HG03045 (cell line): ENCODE measurements at regions not wholly inside any gene's neighbourhood (a gene's known extent, or its start where the extent isn't known, plus 50 kb on each side); places are given as distances from the start of the nearest gene placed in this dataset.

Source experiments
- ATAC-seq: cut with Tn5 transposase; IDR thresholded peaks from one replicate; pipeline ENCODE4 v1.9.1; 2021; ENCODE audit warnings: mild to moderate bottlenecking, moderate library complexity; ENCODE audit not compliant: unreplicated experiment

DNA sequence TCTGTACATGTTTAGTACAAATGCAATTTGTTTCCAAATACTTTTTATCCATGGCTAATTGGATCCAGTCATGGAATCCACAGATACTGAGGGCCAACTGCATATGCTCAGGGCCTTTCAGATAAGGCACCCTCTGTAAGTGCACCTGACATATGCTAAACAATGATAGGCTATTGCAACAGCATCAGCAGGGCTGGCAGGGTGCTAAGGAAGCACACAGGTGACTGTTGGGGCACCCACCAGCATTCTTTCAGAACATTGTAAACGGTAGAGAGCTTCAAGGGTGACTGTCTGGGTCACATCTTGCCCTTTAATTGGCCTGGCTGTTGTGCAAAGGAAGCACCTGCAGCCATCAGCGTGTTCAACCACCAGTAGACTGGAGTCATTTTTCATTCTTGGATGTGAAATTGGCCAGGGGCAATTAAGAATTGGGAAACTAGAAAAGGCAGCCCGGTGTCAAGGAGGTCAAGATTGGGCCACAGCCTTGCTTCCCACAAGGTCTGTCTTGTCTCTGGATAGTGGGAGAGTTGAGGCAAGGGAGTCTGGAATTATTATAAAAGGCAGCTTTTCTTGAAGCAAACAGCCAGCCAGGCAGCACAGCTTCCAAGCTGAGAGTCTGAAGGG lies 129.3 kb upstream of the RAI14 start:
- ATAC-seq = no peak

DNA sequence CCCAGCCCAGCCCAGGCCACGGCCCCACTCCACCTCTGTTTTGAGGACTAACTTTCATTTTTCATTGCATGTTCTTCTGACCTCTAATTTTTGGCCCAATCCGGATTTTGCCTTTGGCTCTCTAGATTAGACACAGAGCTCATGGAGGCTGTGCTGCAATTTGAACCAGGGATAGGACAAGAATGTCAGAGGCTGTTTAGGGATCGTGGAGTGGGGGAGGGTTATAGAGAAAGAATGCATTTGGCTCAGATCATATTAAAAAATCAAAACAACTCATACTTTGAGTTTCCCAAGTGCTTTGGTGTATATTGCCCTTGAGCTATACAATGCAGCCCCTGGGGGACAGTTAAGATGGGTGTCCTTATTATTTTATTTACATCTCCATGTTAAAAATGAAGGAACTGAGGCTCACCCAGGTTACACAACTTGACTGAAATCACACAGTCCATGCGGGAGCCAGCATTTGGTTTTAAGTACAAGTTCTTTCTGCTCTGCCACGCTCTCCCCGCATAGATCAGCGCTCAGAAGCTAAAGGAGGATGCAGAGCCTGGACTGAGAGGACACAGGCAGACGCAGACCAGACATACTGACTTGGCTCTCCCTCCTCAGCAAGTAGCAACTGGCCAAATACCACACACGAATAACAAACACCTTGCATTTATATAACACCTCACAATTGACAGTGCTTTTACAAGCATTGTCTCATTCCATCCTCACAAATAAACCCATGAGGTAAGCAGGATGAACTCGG lies 126.4 kb upstream of the RAI14 start:
- no peak for ATAC-seq

DNA sequence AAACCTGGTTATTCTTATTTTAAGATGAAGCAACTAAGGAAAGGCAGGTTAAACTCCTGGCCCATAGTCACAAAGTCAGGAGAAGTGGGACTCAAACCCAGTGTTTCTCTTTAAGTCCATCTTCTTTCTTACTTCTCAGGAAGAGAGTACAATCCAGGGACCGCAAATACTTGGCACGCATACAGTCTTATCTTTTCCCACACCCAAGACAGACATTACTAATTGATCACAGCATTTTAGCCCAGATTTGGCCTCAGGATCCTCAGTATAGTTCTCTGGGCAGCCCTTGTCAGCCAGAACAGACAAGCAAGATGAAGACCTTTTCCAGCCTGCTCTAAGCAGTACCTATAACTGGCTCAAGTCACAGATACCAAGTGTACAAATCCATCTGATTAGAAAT lies 125.5 kb upstream of the RAI14 start:
- no peak for ATAC-seq

DNA sequence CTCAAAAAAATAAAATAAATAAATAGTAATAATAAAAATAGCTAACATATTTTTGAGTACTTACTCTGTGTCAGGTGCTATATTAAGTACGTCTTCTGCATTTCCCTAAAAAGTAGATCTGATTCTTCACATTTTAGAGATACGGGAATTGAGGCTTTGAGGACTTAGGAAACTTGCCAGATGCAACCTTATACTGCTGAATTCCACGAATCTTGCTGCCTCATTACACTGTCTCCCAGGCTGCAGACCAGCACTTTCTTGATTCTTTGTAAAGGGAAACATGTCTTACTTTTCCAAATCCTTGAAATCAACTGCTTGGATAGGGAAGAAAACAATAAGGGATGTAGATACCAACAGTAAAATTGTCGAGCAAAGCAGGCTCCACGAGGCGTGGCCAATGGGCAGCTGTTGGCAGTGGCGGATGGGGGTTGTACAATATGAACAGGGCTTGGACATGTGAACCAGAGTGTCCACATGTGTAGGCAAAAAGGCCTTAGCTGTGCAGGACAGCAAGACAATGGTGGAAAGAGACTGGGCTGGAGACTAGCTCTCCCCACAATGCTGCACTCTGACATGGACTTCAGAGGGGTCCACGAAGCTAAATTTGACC lies 124.3 kb upstream of the RAI14 start:
- ATAC-seq = no peak

DNA sequence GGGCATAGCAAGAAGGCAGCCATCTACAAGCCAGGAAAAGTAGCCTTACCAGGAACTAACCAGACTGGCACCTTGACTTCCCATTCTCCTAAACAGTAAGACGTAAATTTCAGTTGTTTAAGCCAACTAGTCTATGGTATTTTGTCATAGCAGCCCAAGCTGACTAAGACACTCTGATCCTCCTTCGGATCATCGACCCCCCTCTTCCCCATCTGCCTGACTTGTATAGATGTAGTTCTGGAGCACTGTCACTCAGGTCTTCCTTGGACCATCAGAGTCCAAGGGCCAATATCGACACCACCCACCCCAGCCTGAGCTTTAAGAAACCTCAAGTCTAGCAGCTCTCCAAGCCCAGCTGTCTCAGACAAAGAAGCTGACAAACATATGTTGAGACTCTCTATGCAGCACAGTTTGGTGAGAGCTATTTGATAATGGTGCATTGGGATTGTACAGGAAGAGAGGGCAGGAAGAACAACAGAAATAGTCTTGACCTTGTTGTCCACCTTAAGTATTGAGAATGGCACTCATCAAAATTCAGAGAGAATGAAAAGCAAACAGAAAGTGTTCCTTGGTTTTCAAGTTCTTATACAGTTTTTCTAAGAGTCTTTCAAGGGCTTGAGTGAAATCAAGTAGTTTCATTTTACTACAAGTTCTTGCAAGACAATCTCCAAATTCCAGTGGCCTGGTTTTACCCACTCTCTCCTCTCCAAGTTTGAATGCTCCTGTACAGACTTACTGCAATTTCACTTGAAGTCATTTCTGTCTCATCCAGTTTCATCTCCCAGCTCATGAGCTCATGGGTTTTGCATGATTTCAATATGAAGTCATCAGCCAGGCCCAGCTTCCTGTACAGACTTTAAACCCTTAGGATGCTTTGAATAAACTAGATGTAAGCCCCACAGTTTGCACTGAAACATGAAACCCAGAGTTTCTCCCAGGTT lies 122.3 kb upstream of the RAI14 start:
- peak; percentile 54 for ATAC-seq

DNA sequence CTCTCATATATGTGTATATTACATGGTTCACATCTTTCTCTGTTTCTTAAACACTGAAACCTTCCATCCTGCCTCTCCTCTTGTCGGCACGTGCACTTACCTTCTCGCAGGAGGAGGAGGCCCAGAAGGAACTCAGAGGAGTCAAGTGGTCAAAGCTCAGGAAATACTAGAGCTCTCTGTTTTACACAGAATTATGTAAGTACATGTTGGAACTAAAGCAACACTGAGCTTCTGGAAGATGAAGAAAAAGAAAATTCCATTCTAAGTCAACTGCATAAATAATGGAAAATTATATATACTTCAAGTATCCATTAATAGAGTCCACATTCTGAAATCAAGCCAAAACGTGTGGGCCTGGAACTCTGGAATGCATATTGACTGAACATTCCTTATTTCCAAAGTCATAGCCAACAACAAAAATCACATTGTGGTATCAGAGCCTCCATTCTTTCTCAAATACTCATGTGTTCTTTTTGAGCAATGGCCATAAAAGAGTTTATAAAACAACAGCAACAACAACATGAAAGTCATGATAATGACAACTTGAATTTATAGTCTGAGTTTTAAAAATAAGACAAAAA lies 121.5 kb upstream of the RAI14 start:
- ATAC-seq = no peak

DNA sequence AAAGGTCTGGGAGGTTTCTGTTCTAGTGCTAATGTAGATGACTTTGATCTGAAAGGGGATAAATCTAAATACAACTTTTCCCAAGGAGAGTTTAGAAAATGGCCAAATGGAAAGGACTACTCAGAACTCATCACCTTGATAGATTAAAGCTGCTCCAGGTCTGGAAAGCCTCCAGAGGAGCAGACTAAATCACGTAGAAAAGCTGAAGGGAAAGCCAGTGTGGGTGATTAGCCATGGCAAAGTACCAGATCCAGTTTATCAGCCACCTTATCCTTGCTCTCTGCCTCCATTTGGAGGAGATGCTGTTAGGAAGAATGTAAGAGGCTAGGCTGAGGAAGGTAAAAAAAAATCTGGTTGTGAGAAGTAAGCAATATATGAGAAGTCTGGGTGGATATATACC lies 120.7 kb upstream of the RAI14 start:
- ATAC-seq = no peak

DNA sequence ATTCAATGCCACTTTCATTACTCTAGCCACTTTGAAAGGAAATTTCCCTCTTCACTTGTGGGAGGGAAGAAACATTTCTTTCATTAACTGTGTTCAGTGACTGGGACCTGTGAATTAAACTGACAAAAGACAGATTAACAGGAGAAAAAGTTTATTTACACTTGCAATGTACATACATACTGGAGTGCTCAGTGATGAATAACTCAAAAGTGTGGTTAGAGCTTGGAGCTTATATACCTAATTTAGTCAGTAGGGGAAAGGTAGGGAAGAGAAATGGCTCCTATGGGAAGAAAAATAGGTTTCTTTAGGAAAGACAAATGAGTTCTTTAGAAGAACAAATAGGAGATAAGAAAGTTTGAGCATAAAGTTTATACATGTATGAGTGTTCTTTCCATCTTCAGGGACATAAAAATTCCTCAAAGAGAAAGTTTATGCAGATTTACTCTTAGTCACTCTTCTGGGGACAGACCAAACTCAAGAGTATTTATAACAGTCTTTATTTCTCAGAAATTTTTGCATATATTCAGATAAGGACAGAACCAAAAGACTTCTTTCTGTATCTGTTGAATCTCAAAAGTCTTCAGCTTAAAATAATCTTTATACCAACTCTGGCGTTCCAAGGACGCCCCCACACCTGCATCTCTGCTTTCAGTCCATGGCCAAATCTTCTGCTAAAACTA lies 120.0 kb upstream of the RAI14 start:
- ATAC-seq = no peak

DNA sequence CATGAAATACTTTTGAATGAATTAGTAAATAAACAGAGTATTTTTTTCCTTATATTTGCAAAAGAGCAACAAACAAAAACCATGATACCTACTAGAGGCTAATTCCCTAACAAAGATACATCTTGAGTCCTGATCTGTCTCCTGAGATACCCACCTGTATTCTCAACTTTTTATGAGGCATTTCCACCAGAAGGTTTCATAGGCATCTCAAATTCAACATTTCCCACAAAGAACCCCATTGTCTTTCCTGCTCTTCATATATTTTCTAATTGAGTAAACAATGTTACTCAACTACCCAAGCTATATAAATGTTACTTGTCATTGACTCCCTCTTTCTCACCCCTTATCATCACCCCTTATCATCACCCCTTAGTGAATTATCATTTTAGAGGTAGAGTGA lies 119.4 kb upstream of the RAI14 start:
- no peak for ATAC-seq

DNA sequence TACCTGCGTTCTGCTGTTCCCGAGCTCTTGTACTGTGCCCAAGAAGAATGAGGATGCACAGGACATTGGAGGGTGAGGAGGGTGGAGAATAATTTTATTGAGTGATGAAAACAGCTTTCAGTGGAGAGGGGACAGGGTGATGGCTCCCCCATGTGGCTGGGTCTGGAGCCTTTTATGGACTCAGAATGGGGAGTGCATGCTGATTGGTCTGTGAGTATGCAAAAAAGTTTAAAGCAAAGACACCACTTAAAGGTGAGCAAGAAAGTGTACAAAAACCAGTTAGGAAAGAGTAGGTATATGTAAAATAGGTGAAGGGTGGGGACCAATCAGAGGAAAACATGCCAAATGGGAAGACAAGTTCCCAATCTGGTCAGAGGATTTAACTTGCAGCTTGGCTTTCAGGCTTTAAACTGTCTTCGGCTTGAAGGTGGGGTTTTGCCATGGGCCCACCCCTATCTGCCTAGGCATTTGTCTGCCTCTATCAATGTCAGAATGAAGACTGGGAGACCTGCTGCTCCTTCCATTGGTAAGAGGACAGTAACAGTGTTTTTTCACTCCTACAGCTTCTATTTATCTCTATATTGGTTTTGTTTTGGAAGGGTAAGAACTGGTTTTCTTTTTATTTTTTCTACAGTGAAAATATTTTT lies 118.0 kb upstream of the RAI14 start:
- ATAC-seq = no peak

DNA sequence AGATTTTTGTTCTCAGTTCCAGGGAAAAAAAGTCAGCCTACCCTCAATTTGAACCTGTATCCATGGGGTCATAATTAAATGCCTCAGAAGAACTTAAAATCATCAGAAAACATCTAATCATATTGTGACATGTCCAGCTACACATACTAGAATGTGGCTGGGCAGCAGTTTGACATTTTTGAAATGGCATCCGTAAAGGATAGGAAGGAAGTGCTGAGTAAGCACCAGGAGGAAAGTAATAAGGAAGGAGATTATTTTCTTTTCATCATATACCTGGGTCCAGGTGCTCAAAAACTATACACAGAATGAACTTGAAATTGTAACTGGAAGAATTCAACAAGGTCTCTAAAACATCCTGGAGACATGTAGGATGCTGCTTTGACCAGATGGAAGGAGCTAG lies 116.9 kb upstream of the RAI14 start:
- no peak for ATAC-seq

DNA sequence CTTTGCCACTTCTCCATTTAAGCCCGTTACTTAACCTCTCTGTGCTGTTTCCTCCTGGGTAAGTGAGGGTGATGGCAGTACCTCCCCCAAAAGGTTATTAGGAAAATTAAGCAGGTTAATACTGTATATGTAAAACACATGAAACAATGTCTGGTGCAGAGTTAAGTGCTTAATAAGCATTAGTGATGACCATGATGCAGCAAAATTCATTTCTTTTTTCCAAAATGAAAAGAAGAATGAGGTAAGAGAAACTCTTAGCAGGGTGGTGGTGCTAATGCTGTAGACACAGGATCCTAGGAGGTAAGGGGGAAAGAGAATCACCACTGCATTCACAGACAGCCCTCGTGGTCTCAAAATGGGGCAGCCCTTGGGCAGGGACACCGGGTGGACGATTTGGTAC lies 115.1 kb upstream of the RAI14 start:
- ATAC-seq = no peak

DNA sequence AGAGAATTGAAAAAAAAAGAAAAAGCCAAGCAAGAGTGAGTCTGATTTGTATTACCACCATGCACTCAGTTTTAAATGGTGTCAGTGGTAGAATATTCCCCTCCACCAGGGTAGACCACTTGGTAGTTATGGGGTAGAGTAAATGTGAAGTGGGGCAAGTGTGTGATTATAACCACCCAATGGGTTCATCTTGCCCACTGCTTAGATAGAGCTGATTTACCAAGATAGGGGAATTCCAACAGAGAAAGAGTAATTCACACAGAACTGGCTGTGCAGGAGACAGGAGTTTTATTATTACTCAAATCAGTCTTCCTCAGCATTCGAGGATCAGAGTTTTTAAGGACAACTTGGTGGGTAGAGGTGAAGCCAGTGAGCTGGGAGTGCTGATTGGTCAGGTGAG lies 113.3 kb upstream of the RAI14 start:
- no peak for ATAC-seq

DNA sequence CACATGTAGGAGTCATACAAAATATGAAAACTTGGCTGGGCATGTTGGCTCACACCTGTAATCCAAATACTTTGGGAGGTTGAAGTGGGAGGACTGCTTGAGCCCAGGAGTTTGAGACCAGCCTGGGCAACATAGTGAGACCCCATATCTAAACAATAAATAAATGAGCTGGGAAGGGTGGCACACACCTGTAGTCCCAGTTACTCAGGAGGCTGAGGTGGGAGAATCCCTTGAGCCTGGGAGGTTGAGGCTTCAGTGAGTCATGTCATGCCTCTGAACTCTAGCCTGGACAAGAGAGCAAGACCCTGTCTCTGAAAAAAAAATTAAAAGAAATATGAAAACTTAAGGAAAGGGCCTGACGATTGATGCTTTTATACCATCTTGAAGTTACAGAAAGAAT lies 112.4 kb upstream of the RAI14 start:
- no peak for ATAC-seq

DNA sequence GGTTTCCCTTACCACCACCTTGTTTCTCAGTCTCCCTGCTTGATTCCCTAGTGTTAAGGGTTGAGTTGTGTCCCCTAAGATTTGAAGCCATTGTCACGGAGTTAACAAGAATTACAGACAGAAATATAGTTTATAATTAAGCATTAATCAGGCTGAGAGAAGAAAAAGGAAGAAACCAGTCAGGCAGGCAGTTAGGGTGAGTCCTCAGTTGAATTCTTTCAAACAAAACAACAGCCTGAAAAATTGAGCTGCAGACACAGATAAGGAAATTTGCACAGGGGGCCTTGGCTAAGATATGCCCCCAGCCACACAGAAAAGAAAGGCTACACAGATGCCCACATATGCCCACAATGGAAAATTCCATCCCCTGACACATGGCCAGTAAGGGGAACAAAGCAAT lies 111.7 kb upstream of the RAI14 start:
- ATAC-seq = no peak

DNA sequence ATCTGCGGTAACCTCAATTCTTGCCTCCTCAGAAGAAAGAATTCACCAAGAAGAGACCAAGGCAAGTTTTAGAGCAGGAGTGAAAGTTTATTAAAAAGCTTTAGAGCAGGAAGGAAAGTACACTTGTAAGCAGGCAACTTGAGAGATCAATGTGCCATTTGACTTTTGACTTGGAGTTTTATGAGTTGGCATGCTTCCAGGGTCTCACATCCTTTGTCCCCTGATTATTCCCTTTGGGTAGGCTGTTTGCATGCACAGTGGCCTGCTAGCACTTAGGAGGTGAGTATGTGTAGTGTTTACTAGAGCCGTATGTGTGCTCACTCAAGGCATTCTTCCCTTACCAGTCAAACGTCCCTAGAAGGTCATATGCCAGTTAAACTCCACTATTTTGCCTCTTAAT lies 111.0 kb upstream of the RAI14 start:
- ATAC-seq = no peak

DNA sequence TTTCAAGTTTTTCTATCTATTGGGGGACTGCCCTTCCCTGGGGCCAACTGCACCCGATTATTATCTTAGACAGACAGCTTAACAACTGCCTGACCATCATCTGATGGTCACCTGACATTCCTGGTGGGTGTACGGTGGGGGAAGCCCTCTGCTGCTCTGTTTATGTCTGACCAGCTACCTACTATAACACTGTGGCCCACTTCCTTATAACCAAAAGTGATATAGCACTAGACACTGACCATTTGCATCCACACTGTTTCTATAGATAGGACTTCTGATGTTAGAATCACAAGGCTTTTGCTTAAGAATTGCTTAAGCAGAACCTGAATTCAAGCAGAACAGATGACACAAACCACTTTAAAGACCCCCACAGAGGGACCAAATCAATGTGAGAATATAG lies 110.5 kb upstream of the RAI14 start:
- ATAC-seq = no peak

DNA sequence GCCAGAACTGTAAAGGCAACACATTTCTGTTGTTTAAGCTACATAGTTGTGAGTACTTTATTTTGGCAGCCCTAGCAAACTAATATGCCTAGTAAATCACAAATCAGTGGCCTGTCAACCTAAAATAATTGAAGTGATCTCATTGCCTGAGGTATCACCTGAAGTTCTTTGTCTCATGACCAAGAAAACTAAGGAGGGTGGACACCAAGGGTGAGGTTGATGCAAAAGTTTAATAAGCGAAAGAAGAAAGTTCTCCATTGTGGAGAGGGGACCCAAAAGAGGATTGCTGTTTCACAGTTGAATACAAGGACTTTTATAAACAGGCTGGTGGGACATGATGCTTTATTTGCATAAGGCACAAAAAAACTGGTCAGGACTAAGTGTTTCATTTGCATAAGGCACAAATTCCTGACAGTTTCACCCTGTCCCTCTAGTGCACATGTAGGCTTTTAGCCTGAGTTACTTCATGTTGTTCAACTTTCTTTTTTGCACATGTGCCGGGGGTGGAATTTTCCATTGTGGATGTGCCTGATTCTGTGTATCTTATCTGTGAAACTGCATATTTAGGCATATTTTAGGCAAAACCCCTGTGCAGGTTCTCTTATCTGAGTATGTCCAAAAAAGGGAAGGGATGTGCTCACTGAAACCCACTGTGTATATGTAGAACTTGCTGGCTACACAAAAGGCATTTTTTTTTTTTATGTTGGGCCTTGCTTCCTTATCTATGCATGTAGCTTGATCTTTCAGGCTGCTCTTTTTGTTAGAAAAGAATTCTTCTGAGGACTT lies 108.6 kb upstream of the RAI14 start:
- ATAC-seq = no peak

DNA sequence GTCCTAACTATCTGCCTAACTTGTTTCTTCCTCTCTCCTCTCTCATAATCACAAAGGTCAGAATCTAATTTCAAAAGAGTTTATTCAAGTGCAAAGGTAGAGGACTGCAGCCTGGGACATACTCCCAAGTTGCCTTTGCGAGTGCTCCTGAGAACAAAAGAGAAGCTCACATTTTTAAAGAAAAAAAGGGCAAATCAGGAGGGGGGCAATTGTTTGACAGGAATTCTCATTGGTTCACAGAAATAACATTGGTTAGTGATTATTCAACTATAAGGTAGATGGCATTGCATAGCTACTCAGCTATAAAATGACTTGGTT lies 108.1 kb upstream of the RAI14 start:
- no peak for ATAC-seq
